HepG2 (cell line): ENCODE measurements at regions not wholly inside any gene's neighbourhood (a gene's known extent, or its start where the extent isn't known, plus 50 kb on each side); places are given as distances from the start of the nearest gene placed in this dataset.

Experiments
- ARID5B ChIP-seq: IDR thresholded peaks from 2 replicates; pipeline ENCODE4 v1.4.0; 2020; ENCODE audit warnings: mild to moderate bottlenecking, missing genetic modification reagents
- ATF1 ChIP-seq: IDR thresholded peaks from 2 replicates; pipeline ENCODE4 v1.6.1; 2016; ENCODE audit warnings: mild to moderate bottlenecking, control low read depth
- FOXK1 ChIP-seq: sonication (generic); formaldehyde crosslinking; IDR thresholded peaks from 2 replicates; pipeline ENCODE4 v1.4.0; 2020; ENCODE audit warnings: low read depth, missing genetic modification reagents, borderline replicate concordance
- GATAD1 ChIP-seq: IDR thresholded peaks from 2 replicates; pipeline ENCODE4 v1.6.1; 2016; ENCODE audit warnings: missing genetic modification reagents, missing compliant biosample characterization
- HCFC1 ChIP-seq: fragments of 150-350 bp; IDR thresholded peaks from 2 replicates; pipeline ENCODE4 v1.6.1; 2014; ENCODE audit warnings: low read depth, low read length
- HDAC1 ChIP-seq: sonication (generic); formaldehyde crosslinking; IDR thresholded peaks from 2 replicates; pipeline ENCODE4 v1.5.1; 2020; ENCODE audit warnings: mild to moderate bottlenecking, missing genetic modification reagents
- KAT8 ChIP-seq: IDR thresholded peaks from 2 replicates; pipeline ENCODE4 v1.6.1; 2016; ENCODE audit warnings: missing genetic modification reagents, missing compliant biosample characterization
- KMT2B ChIP-seq: IDR thresholded peaks from 2 replicates; pipeline ENCODE4 v1.6.1; 2016; ENCODE audit warnings: missing genetic modification reagents, missing compliant biosample characterization
- MXI1 ChIP-seq: IDR thresholded peaks from 3 replicates; pipeline ENCODE4 v1.6.1; 2012; ENCODE audit warnings: low read depth, low read length, inconsistent platforms, borderline replicate concordance
- NFYC ChIP-seq: IDR thresholded peaks from 2 replicates; pipeline ENCODE4 v1.6.1; 2016; ENCODE audit warnings: missing genetic modification reagents, missing compliant biosample characterization
- ZHX1 ChIP-seq: sonication (generic); formaldehyde crosslinking; IDR thresholded peaks from 2 replicates; pipeline ENCODE4 v1.8.1; 2022; ENCODE audit warnings: low read depth, mild to moderate bottlenecking, missing genetic modification reagents
- ZNF335 ChIP-seq: sonication (generic); formaldehyde crosslinking; IDR thresholded peaks from 2 replicates; pipeline ENCODE4 v1.4.0; 2020; ENCODE audit warnings: missing genetic modification reagents
- TF ChIP-seq, protein P1 (sequence below): sonication (generic); formaldehyde crosslinking; IDR thresholded peaks from 2 replicates; pipeline ENCODE4 v1.5.0; 2020; ENCODE audit warnings: mild to moderate bottlenecking, missing genetic modification reagents, moderate library complexity
- TF ChIP-seq, protein P2 (sequence below): sonication (generic); formaldehyde crosslinking; IDR thresholded peaks from 2 replicates; pipeline ENCODE4 v1.8.1; 2022; ENCODE audit warnings: mild to moderate bottlenecking, missing genetic modification reagents
- TF ChIP-seq, protein P3 (sequence below): IDR thresholded peaks from 2 replicates; pipeline ENCODE4 v1.6.1; 2016; ENCODE audit warnings: missing genetic modification reagents, missing compliant biosample characterization

DNA sequence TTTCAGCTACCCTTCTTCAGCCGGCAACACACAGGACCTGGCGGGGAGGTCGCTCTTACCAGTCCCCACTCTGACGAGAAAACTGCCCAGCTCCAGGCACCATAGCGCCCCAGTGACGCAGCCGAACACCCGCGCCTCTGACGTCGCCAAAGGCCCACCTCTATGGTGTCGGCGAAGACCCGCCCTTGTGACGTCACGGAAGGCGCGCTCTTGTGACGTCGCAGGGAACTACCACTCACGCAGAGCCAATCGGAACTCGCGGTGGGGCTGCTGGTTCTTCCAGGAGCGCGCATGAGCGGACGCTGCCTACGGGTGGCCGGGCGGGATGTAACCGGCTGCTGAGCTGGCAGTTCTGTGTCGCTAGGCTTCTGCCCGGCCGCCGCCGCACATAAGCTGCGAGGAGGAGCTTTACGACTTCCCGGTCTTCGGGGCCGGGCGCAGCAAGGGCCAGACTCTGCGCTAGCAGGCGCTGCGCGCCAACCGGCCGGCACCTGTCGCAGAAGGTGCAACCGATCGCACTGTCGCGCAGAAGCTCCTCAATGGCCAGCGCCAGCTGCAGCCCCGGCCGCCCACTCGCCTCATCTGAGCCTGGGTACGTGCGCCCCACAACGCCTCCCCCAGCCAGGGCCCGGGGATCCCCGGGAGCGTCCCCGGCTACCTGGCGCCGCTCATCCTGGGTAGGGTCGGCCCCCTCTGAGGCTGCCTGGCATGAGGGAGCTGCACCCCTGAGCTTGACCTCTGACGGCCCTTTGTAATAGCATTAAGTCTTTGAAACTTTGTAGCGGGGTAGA is 121.3 kb upstream of the FBXO28 start (continued):
- TF ChIP-seq NFYC (CRISPR knock-in tag) = peak; percentile 80
- TF ChIP-seq HDAC1 (CRISPR knock-in tag) = 0 out of 2 replicates have a peak, but pooled peaks have one; percentile 23
- TF ChIP-seq KMT2B (CRISPR knock-in tag) = peak; percentile 60; the same call in 1 of the 2 replicates
- peak; percentile 99 for TF ChIP-seq ZHX1
- TF ChIP-seq, protein P1, sequence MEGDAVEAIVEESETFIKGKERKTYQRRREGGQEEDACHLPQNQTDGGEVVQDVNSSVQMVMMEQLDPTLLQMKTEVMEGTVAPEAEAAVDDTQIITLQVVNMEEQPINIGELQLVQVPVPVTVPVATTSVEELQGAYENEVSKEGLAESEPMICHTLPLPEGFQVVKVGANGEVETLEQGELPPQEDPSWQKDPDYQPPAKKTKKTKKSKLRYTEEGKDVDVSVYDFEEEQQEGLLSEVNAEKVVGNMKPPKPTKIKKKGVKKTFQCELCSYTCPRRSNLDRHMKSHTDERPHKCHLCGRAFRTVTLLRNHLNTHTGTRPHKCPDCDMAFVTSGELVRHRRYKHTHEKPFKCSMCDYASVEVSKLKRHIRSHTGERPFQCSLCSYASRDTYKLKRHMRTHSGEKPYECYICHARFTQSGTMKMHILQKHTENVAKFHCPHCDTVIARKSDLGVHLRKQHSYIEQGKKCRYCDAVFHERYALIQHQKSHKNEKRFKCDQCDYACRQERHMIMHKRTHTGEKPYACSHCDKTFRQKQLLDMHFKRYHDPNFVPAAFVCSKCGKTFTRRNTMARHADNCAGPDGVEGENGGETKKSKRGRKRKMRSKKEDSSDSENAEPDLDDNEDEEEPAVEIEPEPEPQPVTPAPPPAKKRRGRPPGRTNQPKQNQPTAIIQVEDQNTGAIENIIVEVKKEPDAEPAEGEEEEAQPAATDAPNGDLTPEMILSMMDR (CRISPR knock-in tag) = peak; percentile 27
- peak; percentile 91 for TF ChIP-seq GATAD1 (CRISPR knock-in tag)
- TF ChIP-seq ATF1 = peak; percentile 96
- TF ChIP-seq, protein P2, sequence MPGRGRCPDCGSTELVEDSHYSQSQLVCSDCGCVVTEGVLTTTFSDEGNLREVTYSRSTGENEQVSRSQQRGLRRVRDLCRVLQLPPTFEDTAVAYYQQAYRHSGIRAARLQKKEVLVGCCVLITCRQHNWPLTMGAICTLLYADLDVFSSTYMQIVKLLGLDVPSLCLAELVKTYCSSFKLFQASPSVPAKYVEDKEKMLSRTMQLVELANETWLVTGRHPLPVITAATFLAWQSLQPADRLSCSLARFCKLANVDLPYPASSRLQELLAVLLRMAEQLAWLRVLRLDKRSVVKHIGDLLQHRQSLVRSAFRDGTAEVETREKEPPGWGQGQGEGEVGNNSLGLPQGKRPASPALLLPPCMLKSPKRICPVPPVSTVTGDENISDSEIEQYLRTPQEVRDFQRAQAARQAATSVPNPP (CRISPR knock-in tag) = 0 out of 2 replicates have a peak, but pooled peaks have one; percentile 40
- TF ChIP-seq MXI1 = peak; percentile 14; the same call in 1 of the 3 replicates
- TF ChIP-seq KAT8 (CRISPR knock-in tag) = peak; percentile 78
- peak; percentile 59 for TF ChIP-seq HCFC1
- peak; percentile 37; the same call in 1 of the 2 replicates for TF ChIP-seq ZNF335 (CRISPR knock-in tag)
- TF ChIP-seq, protein P3, sequence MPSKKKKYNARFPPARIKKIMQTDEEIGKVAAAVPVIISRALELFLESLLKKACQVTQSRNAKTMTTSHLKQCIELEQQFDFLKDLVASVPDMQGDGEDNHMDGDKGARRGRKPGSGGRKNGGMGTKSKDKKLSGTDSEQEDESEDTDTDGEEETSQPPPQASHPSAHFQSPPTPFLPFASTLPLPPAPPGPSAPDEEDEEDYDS (CRISPR knock-in tag) = peak; percentile 70
- TF ChIP-seq FOXK1 (CRISPR knock-in tag) = 0 out of 2 replicates have a peak, but pooled peaks have one; percentile 22
- TF ChIP-seq ARID5B (CRISPR knock-in tag) = peak; percentile 17; the same call in 1 of the 2 replicates
